HL-60 (cell line): ENCODE measurements at regions not wholly inside any gene's neighbourhood (a gene's known extent, or its start where the extent isn't known, plus 50 kb on each side); places are given as distances from the start of the nearest gene placed in this dataset.

ENCODE experiments used
- GABPA ChIP-seq: IDR thresholded peaks from 2 replicates; pipeline ENCODE4 v1.6.1; 2012; ENCODE audit warnings: low read depth
- POLR2AphosphoS5 ChIP-seq: IDR thresholded peaks from 2 replicates; pipeline ENCODE4 v1.6.1; 2012; ENCODE audit warnings: low read depth
- TF ChIP-seq, protein P1 (sequence below): IDR thresholded peaks from one replicate; pipeline ENCODE4 v1.5.1; 2011; ENCODE audit warnings: low read length, control low read depth, inconsistent platforms; ENCODE audit not compliant: insufficient read depth

DNA sequence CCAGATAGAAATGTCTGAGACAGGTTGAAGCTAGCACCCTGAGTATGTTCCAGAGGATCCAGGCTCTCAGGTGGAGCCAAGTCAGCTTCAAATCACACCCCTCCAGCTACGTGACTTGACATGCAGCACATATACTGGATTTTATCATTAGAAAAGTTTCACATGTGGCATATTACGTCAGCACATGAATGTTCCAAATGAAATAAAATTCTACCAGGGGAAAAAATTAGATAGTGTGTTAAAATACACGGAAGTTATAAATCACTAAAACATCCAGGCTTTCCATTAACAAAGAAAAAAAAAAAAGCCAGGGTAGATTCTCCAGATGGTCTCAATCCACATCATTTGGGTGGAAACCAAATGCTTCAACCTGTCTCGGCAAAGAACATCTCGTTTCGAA, 251.6 kb downstream of the MPDZ start:
- TF ChIP-seq, protein P1, sequence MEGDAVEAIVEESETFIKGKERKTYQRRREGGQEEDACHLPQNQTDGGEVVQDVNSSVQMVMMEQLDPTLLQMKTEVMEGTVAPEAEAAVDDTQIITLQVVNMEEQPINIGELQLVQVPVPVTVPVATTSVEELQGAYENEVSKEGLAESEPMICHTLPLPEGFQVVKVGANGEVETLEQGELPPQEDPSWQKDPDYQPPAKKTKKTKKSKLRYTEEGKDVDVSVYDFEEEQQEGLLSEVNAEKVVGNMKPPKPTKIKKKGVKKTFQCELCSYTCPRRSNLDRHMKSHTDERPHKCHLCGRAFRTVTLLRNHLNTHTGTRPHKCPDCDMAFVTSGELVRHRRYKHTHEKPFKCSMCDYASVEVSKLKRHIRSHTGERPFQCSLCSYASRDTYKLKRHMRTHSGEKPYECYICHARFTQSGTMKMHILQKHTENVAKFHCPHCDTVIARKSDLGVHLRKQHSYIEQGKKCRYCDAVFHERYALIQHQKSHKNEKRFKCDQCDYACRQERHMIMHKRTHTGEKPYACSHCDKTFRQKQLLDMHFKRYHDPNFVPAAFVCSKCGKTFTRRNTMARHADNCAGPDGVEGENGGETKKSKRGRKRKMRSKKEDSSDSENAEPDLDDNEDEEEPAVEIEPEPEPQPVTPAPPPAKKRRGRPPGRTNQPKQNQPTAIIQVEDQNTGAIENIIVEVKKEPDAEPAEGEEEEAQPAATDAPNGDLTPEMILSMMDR, result no peak
- TF ChIP-seq POLR2AphosphoS5 (no peak), GABPA (no peak)
